Epithelial cell of proximal tubule (primary cell): ENCODE measurements at regions not wholly inside any gene's neighbourhood (a gene's known extent, or its start where the extent isn't known, plus 50 kb on each side); places are given as distances from the start of the nearest gene placed in this dataset.
"Not testable (repeated sequence)": the region's sequence is repeated elsewhere in the genome, so short reads cannot be mapped to it uniquely, and the experiment has no call there.

ENCODE experiments used
- DNase-seq: peaks from one replicate; pipeline ENCODE4 v3.0.0-alpha.2; 2011; ENCODE audit warnings: low read depth
- H3K4me3 ChIP-seq: 2 replicates; pipeline ENCODE4 v1.5.1; 2011; ENCODE audit warnings: low read depth, mild to moderate bottlenecking, low read length
- TF ChIP-seq, protein P1 (sequence below): conservative IDR thresholded peaks from 2 replicates; pipeline ENCODE4 v1.5.1; 2012; ENCODE audit warnings: low read depth, mild to moderate bottlenecking, low read length

DNA sequence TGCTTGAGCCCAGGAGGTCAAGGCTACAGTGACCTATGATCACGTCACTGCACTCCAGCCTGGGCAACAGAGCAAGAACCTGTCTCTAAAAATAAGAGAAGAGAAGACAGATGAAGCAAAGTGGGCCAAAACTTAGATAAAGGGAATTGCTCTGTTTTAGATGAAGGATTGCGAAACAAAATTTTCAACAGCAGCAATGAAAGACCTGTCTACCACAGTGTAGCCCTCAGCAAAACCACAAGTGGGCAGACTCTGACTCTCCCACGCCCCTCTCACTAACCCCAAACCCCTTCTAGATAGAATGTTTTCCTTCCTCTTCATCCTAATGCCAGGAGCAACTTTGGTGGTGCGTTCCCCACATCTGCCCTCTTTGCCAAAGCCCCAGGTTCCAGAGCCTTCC is 105.6 kb upstream of the ALDH3B2 start:
- TF ChIP-seq, protein P1, sequence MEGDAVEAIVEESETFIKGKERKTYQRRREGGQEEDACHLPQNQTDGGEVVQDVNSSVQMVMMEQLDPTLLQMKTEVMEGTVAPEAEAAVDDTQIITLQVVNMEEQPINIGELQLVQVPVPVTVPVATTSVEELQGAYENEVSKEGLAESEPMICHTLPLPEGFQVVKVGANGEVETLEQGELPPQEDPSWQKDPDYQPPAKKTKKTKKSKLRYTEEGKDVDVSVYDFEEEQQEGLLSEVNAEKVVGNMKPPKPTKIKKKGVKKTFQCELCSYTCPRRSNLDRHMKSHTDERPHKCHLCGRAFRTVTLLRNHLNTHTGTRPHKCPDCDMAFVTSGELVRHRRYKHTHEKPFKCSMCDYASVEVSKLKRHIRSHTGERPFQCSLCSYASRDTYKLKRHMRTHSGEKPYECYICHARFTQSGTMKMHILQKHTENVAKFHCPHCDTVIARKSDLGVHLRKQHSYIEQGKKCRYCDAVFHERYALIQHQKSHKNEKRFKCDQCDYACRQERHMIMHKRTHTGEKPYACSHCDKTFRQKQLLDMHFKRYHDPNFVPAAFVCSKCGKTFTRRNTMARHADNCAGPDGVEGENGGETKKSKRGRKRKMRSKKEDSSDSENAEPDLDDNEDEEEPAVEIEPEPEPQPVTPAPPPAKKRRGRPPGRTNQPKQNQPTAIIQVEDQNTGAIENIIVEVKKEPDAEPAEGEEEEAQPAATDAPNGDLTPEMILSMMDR: no peak
- H3K4me3 ChIP-seq: no peak overlapping the region
- DNase-seq: no peak

GRCh38 chr11:67779189-67779875 is 104.9 kb upstream of the ALDH3B2 start:
- not testable (repeated sequence) for H3K4me3 ChIP-seq, DNase-seq

DNA sequence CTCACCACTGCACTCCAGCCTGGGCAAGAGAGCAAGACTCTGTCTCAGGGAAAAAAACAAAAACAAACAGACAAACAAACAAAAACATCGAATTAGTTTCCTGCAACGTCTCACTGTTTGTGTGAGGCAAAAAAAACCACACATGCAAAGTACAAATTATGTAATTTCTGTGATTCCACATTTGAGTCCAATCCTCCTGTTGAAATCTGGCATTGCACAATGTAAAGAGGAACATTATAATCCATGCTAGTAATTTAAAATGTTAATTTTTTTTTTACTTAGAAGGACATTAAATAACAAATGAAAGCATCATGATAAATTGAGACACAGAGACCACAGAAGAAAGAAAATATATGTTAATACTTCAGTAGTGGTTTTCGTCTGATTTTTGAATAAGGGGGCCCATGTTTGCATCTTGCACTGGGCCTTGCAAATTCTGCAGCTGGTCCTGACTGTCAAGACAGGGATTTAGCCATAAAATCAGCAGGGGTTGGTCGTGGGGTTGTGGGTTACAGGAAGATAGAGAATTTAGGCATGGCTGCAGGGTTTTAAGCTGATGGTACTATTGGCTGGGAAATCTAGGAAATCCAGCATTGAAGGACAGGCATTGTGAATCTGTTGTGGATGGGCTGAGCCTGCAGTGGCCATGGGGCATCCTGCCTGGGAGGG is 102.6 kb upstream of the ALDH3B2 start:
- TF ChIP-seq, protein P1: no peak
- no peak for DNase-seq
- no peak overlapping the region for H3K4me3 ChIP-seq

DNA sequence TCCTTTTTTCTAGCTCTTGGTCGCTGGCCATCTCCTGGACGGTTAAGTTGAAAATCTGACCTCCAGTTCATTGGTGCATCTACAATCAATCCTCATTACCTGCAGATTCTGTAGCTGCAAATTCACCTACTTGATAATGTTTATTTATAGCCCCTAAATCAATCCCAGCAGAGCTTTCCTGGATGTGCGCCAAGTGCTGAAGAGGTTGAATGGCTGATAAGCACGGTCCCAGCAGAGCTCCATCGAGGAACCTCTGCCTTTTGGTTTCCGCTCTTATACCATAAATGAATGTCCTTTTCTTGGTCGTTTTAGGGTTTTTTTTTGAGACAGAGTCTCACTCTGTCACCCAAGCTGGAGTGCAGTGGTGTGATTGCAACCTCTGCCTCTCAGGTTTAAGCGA is 99.8 kb upstream of the ALDH3B2 start:
- DNase-seq, H3K4me3 ChIP-seq: not testable (repeated sequence)

- not testable (repeated sequence) for DNase-seq, H3K4me3 ChIP-seq
These were observed 93.7 kb upstream of the ALDH3B2 start for GRCh38 chr11:67768001-67768730.

GRCh38 chr11:67761211-67761610 is 86.8 kb upstream of the ALDH3B2 start:
- not testable (repeated sequence) for H3K4me3 ChIP-seq, DNase-seq

- DNase-seq, H3K4me3 ChIP-seq: not testable (repeated sequence)
These were observed 84.9 kb upstream of the ALDH3B2 start for GRCh38 chr11:67759321-67759720.

GRCh38 chr11:67758467-67758866 is 84.0 kb upstream of the ALDH3B2 start:
- H3K4me3 ChIP-seq, DNase-seq: not testable (repeated sequence)

DNA sequence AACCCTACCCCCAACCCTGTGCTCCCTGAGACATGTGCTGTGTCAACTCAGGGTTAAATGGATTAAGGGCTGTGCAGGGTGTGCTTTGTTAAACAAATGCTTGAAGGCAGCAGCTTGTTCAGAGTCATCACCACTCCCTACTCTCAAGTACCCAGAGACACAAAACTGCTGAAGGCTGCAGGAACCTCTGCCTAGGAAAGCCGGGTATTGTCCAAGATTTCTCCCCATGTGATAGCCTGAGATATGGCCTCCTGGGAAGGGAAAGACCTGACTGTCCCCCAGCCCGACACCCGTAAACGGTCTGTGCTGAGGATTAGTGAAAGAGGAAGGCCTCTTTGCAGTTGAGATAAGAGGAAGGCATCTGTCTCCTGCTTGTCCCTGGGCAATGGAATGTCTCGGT is 83.6 kb upstream of the ALDH3B2 start:
- not testable (repeated sequence) for DNase-seq

DNA sequence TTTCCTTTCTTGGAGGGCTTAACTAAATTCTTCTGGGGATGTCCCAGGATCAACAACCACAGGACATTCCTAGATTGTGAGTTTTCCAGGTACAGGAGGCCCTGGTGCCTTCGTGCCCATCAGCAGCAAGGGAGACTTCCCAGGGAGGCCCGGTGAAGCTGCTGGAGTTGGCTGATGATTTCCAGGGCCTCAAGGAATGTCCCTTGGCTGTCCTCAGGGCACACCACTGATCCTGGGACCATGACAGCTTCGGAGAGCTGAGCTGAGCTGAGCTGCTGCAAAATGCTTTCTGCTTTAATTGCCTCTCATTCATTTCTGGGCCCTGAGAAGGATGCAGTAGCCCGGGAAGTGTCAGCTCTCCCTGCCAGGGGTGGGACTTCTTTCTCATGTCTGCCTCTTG is 79.4 kb upstream of the ALDH3B2 start:
- not testable (repeated sequence) for DNase-seq, H3K4me3 ChIP-seq

More for the DNA sequence above, 83.6 kb upstream of the ALDH3B2 start:
- not testable (repeated sequence) for H3K4me3 ChIP-seq

- no peak for DNase-seq
- TF ChIP-seq, protein P1: no peak
These were observed 70.8 kb upstream of the ALDH3B2 start for GRCh38 chr11:67745181-67745726.

DNA sequence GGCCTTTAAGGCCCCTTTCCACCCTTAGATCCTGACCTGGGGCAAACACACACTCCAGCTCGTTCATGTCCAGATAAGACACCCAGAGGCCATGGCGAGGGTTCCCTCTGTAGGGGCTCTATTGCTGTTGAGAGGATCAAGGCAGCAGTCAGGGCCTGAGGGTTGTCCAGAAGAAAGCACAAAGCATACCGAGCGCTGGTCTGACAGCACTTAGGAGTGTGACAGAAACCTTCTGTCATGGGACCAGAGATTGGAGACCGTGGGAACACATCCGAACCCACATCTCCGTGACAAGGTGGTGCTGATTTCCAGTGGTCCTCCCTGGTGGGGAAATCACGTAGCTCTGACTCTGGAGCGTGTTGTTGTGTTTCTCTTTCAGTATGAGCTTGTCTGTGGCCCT is 69.8 kb upstream of the ALDH3B2 start:
- DNase-seq, H3K4me3 ChIP-seq: not testable (repeated sequence)

More at GRCh38 chr11:67745181-67745726, 70.8 kb upstream of the ALDH3B2 start:
- no peak overlapping the region for H3K4me3 ChIP-seq

GRCh38 chr11:67738231-67738630 is 63.8 kb upstream of the ALDH3B2 start:
- not testable (repeated sequence) for H3K4me3 ChIP-seq, DNase-seq

GRCh38 chr11:67737562-67738080 is 63.2 kb upstream of the ALDH3B2 start:
- H3K4me3 ChIP-seq, DNase-seq: not testable (repeated sequence)
